Natural killer cell (primary cell): ENCODE measurements at regions not wholly inside any gene's neighbourhood (a gene's known extent, or its start where the extent isn't known, plus 50 kb on each side); places are given as distances from the start of the nearest gene placed in this dataset.

Experiments used
- ATAC-seq, 3 donors: fragments of 150-1000 bp in 2 of 3; fragments of 200-7000 bp in 1 of 3; cut with Tn5 transposase; 1 replicate in 1 of 3; 2 replicates in 2 of 3; pipeline ENCODE4 v1.10.0; 2021; ENCODE audit warnings: mild to moderate bottlenecking in 2 of 3, moderate library complexity in 2 of 3
- DNase-seq, 2 donors: peaks; one replicate each; pipeline versions ENCODE4 v3.0.0 to v3.0.0-alpha.2; 2013 to 2021; ENCODE audit warnings: mixed read lengths in 1 of 2
- H3K27ac ChIP-seq: one replicate; pipeline ENCODE4 v1.5.1; 2013; ENCODE audit warnings: mild to moderate bottlenecking, low read length
- H3K27me3 ChIP-seq: one replicate; pipeline ENCODE4 v1.6.1; 2013; ENCODE audit warnings: low read length; ENCODE audit not compliant: control insufficient read depth, insufficient read depth
- H3K36me3 ChIP-seq: one replicate; pipeline ENCODE4 v1.6.1; 2013; ENCODE audit warnings: low read length; ENCODE audit not compliant: control insufficient read depth, insufficient read depth
- H3K4me1 ChIP-seq: one replicate; pipeline ENCODE4 v1.6.1; 2013; ENCODE audit warnings: low read length; ENCODE audit not compliant: control insufficient read depth, insufficient read depth
- H3K4me3 ChIP-seq: one replicate; pipeline ENCODE4 v1.5.1; 2013; ENCODE audit warnings: low read length
- H3K9me3 ChIP-seq: one replicate; pipeline ENCODE4 v1.6.1; 2013; ENCODE audit warnings: low read length; ENCODE audit not compliant: control insufficient read depth, insufficient read depth
- H3K27ac Mint-ChIP-seq, 2 donors: one replicate each; pipeline ENCODE4 v1.8.0; 2022; ENCODE audit warnings: mild to moderate bottlenecking in 2 of 2, mixed read lengths in 2 of 2, moderate library complexity in 1 of 2
- H3K27me3 Mint-ChIP-seq, 2 donors: one replicate each; pipeline ENCODE4 v1.8.0; 2022; ENCODE audit warnings: low read depth in 2 of 2, mixed read lengths in 2 of 2
- H3K36me3 Mint-ChIP-seq: one replicate; pipeline ENCODE4 v1.8.0; 2022; ENCODE audit warnings: mixed read lengths
- H3K4me1 Mint-ChIP-seq, 2 donors: one replicate each; pipeline ENCODE4 v1.8.0; 2022; ENCODE audit warnings: mixed read lengths in 2 of 2
- H3K4me3 Mint-ChIP-seq: one replicate; pipeline ENCODE4 v1.8.0; 2022; ENCODE audit warnings: mild to moderate bottlenecking, moderate library complexity, mixed read lengths
- H3K9me3 Mint-ChIP-seq, 2 donors: one replicate each; pipeline ENCODE4 v1.8.0; 2022; ENCODE audit warnings: mixed read lengths in 2 of 2
- CTCF ChIP-seq: fragments of 200-600 bp; IDR thresholded peaks from one replicate; pipeline ENCODE4 v1.8.0; 2022; ENCODE audit warnings: antibody characterized with exemption
- WGBS: methylation state at CpG from one replicate; pipeline ENCODE4 v1.1.7; 2013; ENCODE audit warnings: missing lambda C conversion rate; ENCODE audit not compliant: insufficient coverage; 5-methylcytosine and 5-hydroxymethylcytosine counted together
- intact Hi-C: fragments of 100-400 bp; cut with micrococcal nuclease; formaldehyde crosslinking; loops from one replicate; pipeline ENCODE4 v1.14.2; 2022

- Mint-ChIP-seq H3K4me3 (no peak overlapping the region), H3K9me3 (no peaks in the 10 kb centered on the region), H3K27ac (peak overlapping the region in 1 of 2 donors; percentile 33), H3K36me3 (no peaks in the 10 kb centered on the region), H3K27me3 (peaks cover 70 to 73% of the 10 kb centered on the region in 2 donors), H3K4me1 (peaks cover 43 to 79% of the 10 kb centered on the region in 2 donors)
- intact Hi-C loops: no loop called here
- Histone ChIP-seq H3K27ac (no peak overlapping the region), H3K36me3 (no peaks in the 10 kb centered on the region), H3K27me3 (peaks cover 7% of the 10 kb centered on the region), H3K4me3 (no peak overlapping the region), H3K9me3 (no peaks in the 10 kb centered on the region), H3K4me1 (peaks cover 66% of the 10 kb centered on the region)
- ATAC-seq: no peak
- no peak for TF ChIP-seq CTCF
- 100% methylated on average over 3 of the region's 3 CpGs for WGBS
- no peak for DNase-seq
Measured at GRCh38 chr1:24985737-24986136, 55.7 kb upstream of the RUNX3 start.

DNA sequence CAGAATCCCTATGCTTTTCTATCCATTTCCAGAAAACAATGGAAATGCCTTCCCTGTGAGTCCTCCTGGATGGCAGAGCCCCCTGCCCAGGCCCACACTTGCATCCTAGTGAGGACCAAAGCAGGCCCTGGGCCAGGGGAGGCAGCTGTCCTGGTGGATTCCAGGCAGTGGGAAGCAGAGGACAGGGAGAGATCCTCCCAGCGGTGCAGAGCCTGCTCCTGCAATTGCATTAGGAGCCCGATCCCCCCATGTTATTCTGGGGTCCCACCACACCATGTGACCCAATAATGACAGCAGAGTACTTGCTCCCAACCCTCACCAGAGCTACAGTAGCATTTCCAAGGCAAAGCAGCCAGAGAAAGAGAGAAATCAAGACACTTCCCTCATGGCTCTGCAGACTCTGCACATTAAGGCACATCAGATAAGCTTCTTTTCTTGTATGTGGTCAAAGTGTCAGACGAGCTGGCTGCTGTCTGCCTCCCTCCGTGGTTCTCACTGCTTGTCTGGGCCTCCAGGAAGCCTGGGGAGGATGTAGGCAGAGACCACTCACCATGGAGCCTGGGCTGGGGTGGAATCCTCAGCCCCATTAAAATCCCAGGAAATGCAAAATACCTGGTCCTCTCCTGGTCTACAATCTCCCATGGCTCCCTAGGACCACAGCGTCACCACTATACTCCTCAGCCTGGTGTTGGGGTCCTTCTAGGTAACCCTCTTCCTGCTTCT lies 54.9 kb upstream of the RUNX3 start:
- no peaks in the 10 kb centered on the region for H3K9me3 ChIP-seq
- H3K36me3 ChIP-seq: no peaks in the 10 kb centered on the region
- H3K4me3 ChIP-seq: no peak overlapping the region
- TF ChIP-seq CTCF: no peak
- peaks cover 58% of the 10 kb centered on the region for H3K4me1 ChIP-seq
- Mint-ChIP-seq H3K27me3 (peaks cover 69 to 73% of the 10 kb centered on the region in 2 donors), H3K36me3 (no peaks in the 10 kb centered on the region), H3K9me3 (no peaks in the 10 kb centered on the region), H3K4me1 (peaks cover 40 to 78% of the 10 kb centered on the region in 2 donors), H3K4me3 (peak overlapping the region; percentile 50), H3K27ac (peak overlapping the region; percentile 48 to 52)
- ATAC-seq: peak; percentile 79 to 93 (median 85)
- H3K27me3 ChIP-seq: peaks cover 7% of the 10 kb centered on the region
- DNase-seq: peak; percentile 48 to 86
- intact Hi-C loops: no loop called here
- no peak overlapping the region for H3K27ac ChIP-seq
- WGBS: 57% methylated on average over 5 of the region's 5 CpGs

GRCh38 chr1:24984300-24984699 lies 54.2 kb upstream of the RUNX3 start:
- H3K9me3 Mint-ChIP-seq: no peaks in the 10 kb centered on the region
- Histone ChIP-seq H3K9me3 (no peaks in the 10 kb centered on the region), H3K36me3 (no peaks in the 10 kb centered on the region), H3K4me1 (peaks cover 52% of the 10 kb centered on the region), H3K27ac (no peak overlapping the region), H3K4me3 (no peak overlapping the region), H3K27me3 (peaks cover 7% of the 10 kb centered on the region)
- no peak overlapping the region for H3K4me3 Mint-ChIP-seq
- no peak for TF ChIP-seq CTCF
- no peak for DNase-seq
- no peak for ATAC-seq
- peaks cover 68 to 72% of the 10 kb centered on the region in 2 donors for H3K27me3 Mint-ChIP-seq
- H3K4me1 Mint-ChIP-seq: peaks cover 34 to 77% of the 10 kb centered on the region in 2 donors
- H3K36me3 Mint-ChIP-seq: no peaks in the 10 kb centered on the region
- WGBS: 95% methylated on average over 2 of the region's 2 CpGs
- H3K27ac Mint-ChIP-seq: peak overlapping the region in 1 of 2 donors; percentile 48
- intact Hi-C loops: no loop called here
